ENCODE measurements at regions not wholly inside any gene's neighbourhood (a gene's known extent, or its start where the extent isn't known, plus 50 kb on each side); places are given as distances from the start of the nearest gene placed in this dataset.

- TF ChIP-seq CTCF (conservative IDR thresholded peaks at IDR 0.05) (no peak), EZH2 (IDR thresholded peaks at IDR 0.05; ENCODE audit: low read depth) (no peak)
Observed at GRCh38 chr1:222014001-222014400, 272.1 kb upstream of the DUSP10 start.

Measured in PC-9 (cell line).